Esophagus muscularis mucosa (tissue), 3 donors: ENCODE measurements at regions not wholly inside any gene's neighbourhood (a gene's known extent, or its start where the extent isn't known, plus 50 kb on each side); places are given as distances from the start of the nearest gene placed in this dataset.

Source experiments
- CTCF ChIP-seq, 3 experiments: fragments of 200-600 bp in 2 of 3; fragments of 450-650 bp in 1 of 3; sonication (generic) in 2 of 3; IDR thresholded peaks; one replicate each; pipeline ENCODE4 v1.5.1; 2017 to 2019; ENCODE audit warnings: antibody characterized with exemption in 3 of 3, mild to moderate bottlenecking in 2 of 3, moderate library complexity in 1 of 3
- POLR2A ChIP-seq: fragments of 450-650 bp; IDR thresholded peaks from one replicate; pipeline ENCODE4 v1.6.1; 2017; ENCODE audit warnings: antibody characterized with exemption, moderate library complexity, mild to moderate bottlenecking, low read depth

DNA sequence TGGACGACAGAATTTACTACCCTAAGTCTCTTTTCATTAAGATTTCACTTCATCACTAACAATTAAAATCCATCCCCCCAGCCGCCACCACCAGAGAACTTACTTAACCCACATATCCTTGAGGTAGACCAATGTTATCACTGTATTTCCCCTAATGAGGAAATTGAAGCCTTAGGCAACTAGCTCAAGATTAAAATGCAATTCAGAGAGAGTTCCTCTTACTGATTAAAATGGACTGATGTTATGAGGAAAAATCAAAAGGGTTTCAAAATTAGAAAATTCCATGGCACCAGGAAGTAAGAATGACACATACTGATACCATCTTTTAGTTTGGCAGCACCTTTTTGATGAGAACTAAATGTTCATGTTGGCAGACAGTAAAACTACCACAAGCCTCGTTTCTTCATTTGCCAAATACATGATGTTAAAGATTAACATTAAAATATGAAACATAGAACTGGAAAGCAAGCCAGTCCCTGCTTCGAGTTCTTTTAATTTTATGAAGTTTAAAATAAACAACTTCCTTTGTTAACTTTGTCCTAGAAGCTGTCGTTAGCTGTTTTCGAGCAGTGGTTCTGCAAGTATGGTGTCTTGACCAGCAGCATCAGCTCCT lies 69.3 kb upstream of the CCDC160 start:
- TF ChIP-seq POLR2A: no peak
- TF ChIP-seq CTCF (IDR thresholded peaks at IDR 0.05): no peak
